ENCODE measurements at regions not wholly inside any gene's neighbourhood (a gene's known extent, or its start where the extent isn't known, plus 50 kb on each side); places are given as distances from the start of the nearest gene placed in this dataset.
"Not testable (repeated sequence)": the region's sequence is repeated elsewhere in the genome, so short reads cannot be mapped to it uniquely, and the experiment has no call there.

- H3K27me3 ChIP-seq (ENCODE audit: control insufficient read depth in 5 of 5, insufficient read depth in 4 of 5, low read length in 5 of 5) = no peaks in the 10 kb centered on the region
- H3K9me3 ChIP-seq (ENCODE audit: control insufficient read depth in 5 of 5, low read length in 5 of 5) = no peaks in the 10 kb centered on the region
- no peaks in the 10 kb centered on the region for H3K36me3 ChIP-seq (ENCODE audit: control insufficient read depth in 5 of 5, insufficient read depth in 5 of 5, low read length in 5 of 5)
- no peak overlapping the region for H3K9ac ChIP-seq (ENCODE audit: low read length in 5 of 5)
- no peak overlapping the region for H3K27ac ChIP-seq (ENCODE audit: low read depth, low read length)
- H3K4me3 ChIP-seq (ENCODE audit: low read depth in 1 of 5, low read length in 5 of 5) = no peak overlapping the region
- no peaks in the 10 kb centered on the region for H3K4me1 ChIP-seq (ENCODE audit: control insufficient read depth in 5 of 5, insufficient read depth in 5 of 5, low read length in 5 of 5)
Measured at GRCh38 chr2:219875036-219875435, 247.6 kb downstream of the SLC4A3 start.

- not testable (repeated sequence) for H3K36me3 ChIP-seq (ENCODE audit: control insufficient read depth in 5 of 5, insufficient read depth in 5 of 5, low read length in 5 of 5); H3K4me1 ChIP-seq (ENCODE audit: control insufficient read depth in 5 of 5, insufficient read depth in 5 of 5, low read length in 5 of 5)
Measured at GRCh38 chr2:219875986-219876385, 248.6 kb downstream of the SLC4A3 start.

GRCh38 chr2:219876931-219877330 is 249.5 kb downstream of the SLC4A3 start:
- no peak overlapping the region for H3K4me3 ChIP-seq (ENCODE audit: low read depth in 1 of 5, low read length in 5 of 5)
- H3K9me3 ChIP-seq (ENCODE audit: control insufficient read depth in 5 of 5, low read length in 5 of 5) = no peaks in the 10 kb centered on the region
- no peak overlapping the region for H3K27ac ChIP-seq (ENCODE audit: low read depth, low read length)
- no peaks in the 10 kb centered on the region for H3K36me3 ChIP-seq (ENCODE audit: control insufficient read depth in 5 of 5, insufficient read depth in 5 of 5, low read length in 5 of 5)
- H3K4me1 ChIP-seq (ENCODE audit: control insufficient read depth in 5 of 5, insufficient read depth in 5 of 5, low read length in 5 of 5) = no peaks in the 10 kb centered on the region
- H3K27me3 ChIP-seq (ENCODE audit: control insufficient read depth in 5 of 5, insufficient read depth in 4 of 5, low read length in 5 of 5) = no peaks in the 10 kb centered on the region
- no peak overlapping the region for H3K9ac ChIP-seq (ENCODE audit: low read length in 5 of 5)

More at GRCh38 chr2:219875986-219876385, 248.6 kb downstream of the SLC4A3 start:
- not testable (repeated sequence) for H3K4me3 ChIP-seq (ENCODE audit: low read depth in 1 of 5, low read length in 5 of 5); H3K27ac ChIP-seq (ENCODE audit: low read depth, low read length); H3K9ac ChIP-seq (ENCODE audit: low read length in 5 of 5); H3K9me3 ChIP-seq (ENCODE audit: control insufficient read depth in 5 of 5, low read length in 5 of 5); H3K27me3 ChIP-seq (ENCODE audit: control insufficient read depth in 5 of 5, insufficient read depth in 4 of 5, low read length in 5 of 5)

- no peaks in the 10 kb centered on the region for H3K9me3 ChIP-seq (ENCODE audit: control insufficient read depth in 5 of 5, low read length in 5 of 5)
- H3K4me3 ChIP-seq (ENCODE audit: low read depth in 1 of 5, low read length in 5 of 5) = no peak overlapping the region
- H3K27me3 ChIP-seq (ENCODE audit: control insufficient read depth in 5 of 5, insufficient read depth in 4 of 5, low read length in 5 of 5) = no peaks in the 10 kb centered on the region
- no peak overlapping the region for H3K27ac ChIP-seq (ENCODE audit: low read depth, low read length)
- H3K36me3 ChIP-seq (ENCODE audit: control insufficient read depth in 5 of 5, insufficient read depth in 5 of 5, low read length in 5 of 5) = no peaks in the 10 kb centered on the region
- no peak overlapping the region for H3K9ac ChIP-seq (ENCODE audit: low read length in 5 of 5)
- no peaks in the 10 kb centered on the region for H3K4me1 ChIP-seq (ENCODE audit: control insufficient read depth in 5 of 5, insufficient read depth in 5 of 5, low read length in 5 of 5)
Measured at GRCh38 chr2:219877728-219878127, 250.3 kb downstream of the SLC4A3 start.

GRCh38 chr2:219878516-219878915 is 251.1 kb downstream of the SLC4A3 start:
- Histone ChIP-seq H3K9me3 (ENCODE audit: control insufficient read depth in 5 of 5, low read length in 5 of 5) (no peaks in the 10 kb centered on the region), H3K27me3 (ENCODE audit: control insufficient read depth in 5 of 5, insufficient read depth in 4 of 5, low read length in 5 of 5) (no peaks in the 10 kb centered on the region), H3K4me1 (ENCODE audit: control insufficient read depth in 5 of 5, insufficient read depth in 5 of 5, low read length in 5 of 5) (no peaks in the 10 kb centered on the region), H3K27ac (ENCODE audit: low read depth, low read length) (no peak overlapping the region), H3K36me3 (ENCODE audit: control insufficient read depth in 5 of 5, insufficient read depth in 5 of 5, low read length in 5 of 5) (no peaks in the 10 kb centered on the region), H3K9ac (ENCODE audit: low read length in 5 of 5) (no peak overlapping the region), H3K4me3 (ENCODE audit: low read depth in 1 of 5, low read length in 5 of 5) (no peak overlapping the region)

- H3K27me3 ChIP-seq (ENCODE audit: control insufficient read depth in 5 of 5, insufficient read depth in 4 of 5, low read length in 5 of 5) = peaks cover 0 to 2% (median 0%) of the 10 kb centered on the region in 5 donors
- no peaks in the 10 kb centered on the region for H3K4me1 ChIP-seq (ENCODE audit: control insufficient read depth in 5 of 5, insufficient read depth in 5 of 5, low read length in 5 of 5)
- no peak overlapping the region for H3K27ac ChIP-seq (ENCODE audit: low read depth, low read length)
- no peaks in the 10 kb centered on the region for H3K36me3 ChIP-seq (ENCODE audit: control insufficient read depth in 5 of 5, insufficient read depth in 5 of 5, low read length in 5 of 5)
- H3K9me3 ChIP-seq (ENCODE audit: control insufficient read depth in 5 of 5, low read length in 5 of 5) = no peaks in the 10 kb centered on the region
- H3K9ac ChIP-seq (ENCODE audit: low read length in 5 of 5) = no peak overlapping the region
- no peak overlapping the region for H3K4me3 ChIP-seq (ENCODE audit: low read depth in 1 of 5, low read length in 5 of 5)
Measured at GRCh38 chr2:219881851-219882250, 254.4 kb downstream of the SLC4A3 start.

- Histone ChIP-seq H3K4me1 (ENCODE audit: control insufficient read depth in 5 of 5, insufficient read depth in 5 of 5, low read length in 5 of 5) (no peaks in the 10 kb centered on the region), H3K27me3 (ENCODE audit: control insufficient read depth in 5 of 5, insufficient read depth in 4 of 5, low read length in 5 of 5) (peaks cover 0 to 2% (median 0%) of the 10 kb centered on the region in 5 donors), H3K4me3 (ENCODE audit: low read depth in 1 of 5, low read length in 5 of 5) (no peak overlapping the region), H3K9me3 (ENCODE audit: control insufficient read depth in 5 of 5, low read length in 5 of 5) (no peaks in the 10 kb centered on the region), H3K27ac (ENCODE audit: low read depth, low read length) (no peak overlapping the region), H3K36me3 (ENCODE audit: control insufficient read depth in 5 of 5, insufficient read depth in 5 of 5, low read length in 5 of 5) (no peaks in the 10 kb centered on the region), H3K9ac (ENCODE audit: low read length in 5 of 5) (no peak overlapping the region)
Measured at GRCh38 chr2:219886615-219887014, 259.2 kb downstream of the SLC4A3 start.

- peaks cover 0 to 2% (median 0%) of the 10 kb centered on the region in 5 donors for H3K27me3 ChIP-seq (ENCODE audit: control insufficient read depth in 5 of 5, insufficient read depth in 4 of 5, low read length in 5 of 5)
- no peaks in the 10 kb centered on the region for H3K9me3 ChIP-seq (ENCODE audit: control insufficient read depth in 5 of 5, low read length in 5 of 5)
- H3K4me1 ChIP-seq (ENCODE audit: control insufficient read depth in 5 of 5, insufficient read depth in 5 of 5, low read length in 5 of 5) = no peaks in the 10 kb centered on the region
- no peak overlapping the region for H3K27ac ChIP-seq (ENCODE audit: low read depth, low read length)
- H3K4me3 ChIP-seq (ENCODE audit: low read depth in 1 of 5, low read length in 5 of 5) = no peak overlapping the region
- H3K36me3 ChIP-seq (ENCODE audit: control insufficient read depth in 5 of 5, insufficient read depth in 5 of 5, low read length in 5 of 5) = no peaks in the 10 kb centered on the region
- no peak overlapping the region for H3K9ac ChIP-seq (ENCODE audit: low read length in 5 of 5)
Measured at GRCh38 chr2:219887870-219888269, 260.4 kb downstream of the SLC4A3 start.

GRCh38 chr2:219893541-219893940 is 266.1 kb downstream of the SLC4A3 start:
- H3K27ac ChIP-seq (ENCODE audit: low read depth, low read length) = no peak overlapping the region
- H3K9ac ChIP-seq (ENCODE audit: low read length in 5 of 5) = no peak overlapping the region
- H3K36me3 ChIP-seq (ENCODE audit: control insufficient read depth in 5 of 5, insufficient read depth in 5 of 5, low read length in 5 of 5) = no peaks in the 10 kb centered on the region
- H3K4me1 ChIP-seq (ENCODE audit: control insufficient read depth in 5 of 5, insufficient read depth in 5 of 5, low read length in 5 of 5) = no peaks in the 10 kb centered on the region
- H3K27me3 ChIP-seq (ENCODE audit: control insufficient read depth in 5 of 5, insufficient read depth in 4 of 5, low read length in 5 of 5) = no peaks in the 10 kb centered on the region
- no peaks in the 10 kb centered on the region for H3K9me3 ChIP-seq (ENCODE audit: control insufficient read depth in 5 of 5, low read length in 5 of 5)
- no peak overlapping the region for H3K4me3 ChIP-seq (ENCODE audit: low read depth in 1 of 5, low read length in 5 of 5)

- H3K4me3 ChIP-seq (ENCODE audit: low read depth in 1 of 5, low read length in 5 of 5) = no peak overlapping the region
- H3K9ac ChIP-seq (ENCODE audit: low read length in 5 of 5) = no peak overlapping the region
- H3K27me3 ChIP-seq (ENCODE audit: control insufficient read depth in 5 of 5, insufficient read depth in 4 of 5, low read length in 5 of 5) = no peaks in the 10 kb centered on the region
- H3K9me3 ChIP-seq (ENCODE audit: control insufficient read depth in 5 of 5, low read length in 5 of 5) = no peaks in the 10 kb centered on the region
- H3K4me1 ChIP-seq (ENCODE audit: control insufficient read depth in 5 of 5, insufficient read depth in 5 of 5, low read length in 5 of 5) = no peaks in the 10 kb centered on the region
- H3K36me3 ChIP-seq (ENCODE audit: control insufficient read depth in 5 of 5, insufficient read depth in 5 of 5, low read length in 5 of 5) = no peaks in the 10 kb centered on the region
- H3K27ac ChIP-seq (ENCODE audit: low read depth, low read length) = no peak overlapping the region
Measured at GRCh38 chr2:219897456-219897855, 270.0 kb downstream of the SLC4A3 start.

- no peaks in the 10 kb centered on the region for H3K27me3 ChIP-seq (ENCODE audit: control insufficient read depth in 5 of 5, insufficient read depth in 4 of 5, low read length in 5 of 5)
- no peaks in the 10 kb centered on the region for H3K9me3 ChIP-seq (ENCODE audit: control insufficient read depth in 5 of 5, low read length in 5 of 5)
- no peaks in the 10 kb centered on the region for H3K36me3 ChIP-seq (ENCODE audit: control insufficient read depth in 5 of 5, insufficient read depth in 5 of 5, low read length in 5 of 5)
Measured at GRCh38 chr2:219901155-219901554, 273.7 kb downstream of the SLC4A3 start.

More at GRCh38 chr2:219901155-219901554, 273.7 kb downstream of the SLC4A3 start:
- H3K4me3 ChIP-seq (ENCODE audit: low read depth in 1 of 5, low read length in 5 of 5) = no peak overlapping the region
- H3K4me1 ChIP-seq (ENCODE audit: control insufficient read depth in 5 of 5, insufficient read depth in 5 of 5, low read length in 5 of 5) = no peaks in the 10 kb centered on the region
- H3K9ac ChIP-seq (ENCODE audit: low read length in 5 of 5) = no peak overlapping the region
- H3K27ac ChIP-seq (ENCODE audit: low read depth, low read length) = no peak overlapping the region

Measured in subcutaneous abdominal adipose tissue (tissue), 5 donors.